T-helper 9 cell (primary cell): ENCODE measurements at regions not wholly inside any gene's neighbourhood (a gene's known extent, or its start where the extent isn't known, plus 50 kb on each side); places are given as distances from the start of the nearest gene placed in this dataset.

Experiments
- DNase-seq: peaks from one replicate; pipeline ENCODE4 v3.0.0-alpha.2; 2020

DNA sequence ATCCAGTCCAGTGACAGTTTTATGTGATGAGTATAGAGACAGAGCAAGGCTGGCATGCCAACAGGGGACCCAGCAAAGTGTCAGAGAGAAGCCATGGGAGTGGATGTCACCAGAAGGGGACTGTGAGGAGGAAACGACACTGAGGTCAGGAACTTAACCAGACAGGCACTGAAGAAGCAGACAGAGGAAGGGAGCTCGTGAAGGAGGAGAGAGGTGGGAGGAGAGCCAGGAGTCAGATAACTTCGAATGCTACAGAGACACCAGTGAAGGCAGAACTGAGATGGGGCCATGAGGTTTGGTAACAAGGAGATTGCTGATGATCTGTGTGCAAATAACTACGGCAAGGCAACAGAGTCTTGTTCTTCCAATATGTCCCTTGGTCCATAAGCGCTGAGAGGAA lies 211.1 kb upstream of the FOXA2 start:
- no peak for DNase-seq

- DNase-seq, result no peak
Observed at GRCh38 chr20:22795871-22796270, 211.5 kb upstream of the FOXA2 start.

DNA sequence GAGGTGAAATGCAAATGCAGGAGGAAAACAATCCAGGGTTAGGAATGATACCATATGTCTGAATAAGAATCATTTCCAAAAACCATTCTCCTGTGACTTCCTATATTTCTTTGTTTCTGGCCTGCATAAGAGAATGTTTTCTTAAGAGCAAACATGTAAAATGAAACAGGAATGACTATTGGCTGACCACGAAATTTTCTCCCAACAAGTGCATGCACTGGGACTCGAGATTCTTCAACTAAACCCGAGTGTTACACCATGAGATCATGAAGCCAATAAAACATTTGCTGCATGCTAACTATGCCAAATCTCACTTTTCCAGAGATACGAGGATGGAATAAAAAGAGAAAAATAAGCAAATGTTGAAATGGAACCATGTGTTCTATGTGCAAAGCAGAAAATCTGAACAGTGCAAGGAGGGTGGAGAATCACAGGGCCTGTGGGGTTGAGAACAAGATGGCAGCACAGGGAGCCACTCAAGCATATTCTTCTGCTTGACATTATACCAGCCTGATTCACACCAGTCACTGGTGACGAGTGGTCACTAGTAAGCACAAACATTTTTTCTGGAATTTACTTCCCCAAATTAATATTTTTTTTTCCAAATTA lies 212.2 kb upstream of the FOXA2 start:
- DNase-seq, result no peak

GRCh38 chr20:22797103-22797502 lies 212.7 kb upstream of the FOXA2 start:
- DNase-seq, result no peak

- no peak for DNase-seq
Observed at GRCh38 chr20:22799687-22800086, 215.3 kb upstream of the FOXA2 start.

- DNase-seq, result no peak
Observed at GRCh38 chr20:22800129-22800528, 215.8 kb upstream of the FOXA2 start.

DNA sequence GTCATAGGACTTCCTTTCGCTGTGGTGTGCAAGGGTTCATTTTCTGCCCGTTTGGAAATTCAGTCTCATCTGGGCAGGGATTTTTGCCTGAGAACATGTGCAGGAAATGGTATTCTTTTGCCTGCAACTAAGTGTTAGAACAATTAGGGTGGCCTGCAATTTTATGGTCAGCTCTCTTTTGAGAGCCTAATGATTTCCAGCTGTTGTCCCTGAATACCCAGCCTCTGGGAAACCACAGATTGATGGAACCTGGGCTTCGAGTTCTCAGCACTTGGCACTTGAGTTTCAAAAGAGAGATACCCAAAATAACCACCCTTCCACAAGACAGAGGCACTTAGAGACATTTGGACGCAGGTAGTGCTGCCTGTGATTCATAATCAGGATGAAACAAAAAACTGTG lies 217.2 kb upstream of the FOXA2 start:
- no peak for DNase-seq

- DNase-seq, result no peak
Observed at GRCh38 chr20:22802296-22802695, 217.9 kb upstream of the FOXA2 start.

DNA sequence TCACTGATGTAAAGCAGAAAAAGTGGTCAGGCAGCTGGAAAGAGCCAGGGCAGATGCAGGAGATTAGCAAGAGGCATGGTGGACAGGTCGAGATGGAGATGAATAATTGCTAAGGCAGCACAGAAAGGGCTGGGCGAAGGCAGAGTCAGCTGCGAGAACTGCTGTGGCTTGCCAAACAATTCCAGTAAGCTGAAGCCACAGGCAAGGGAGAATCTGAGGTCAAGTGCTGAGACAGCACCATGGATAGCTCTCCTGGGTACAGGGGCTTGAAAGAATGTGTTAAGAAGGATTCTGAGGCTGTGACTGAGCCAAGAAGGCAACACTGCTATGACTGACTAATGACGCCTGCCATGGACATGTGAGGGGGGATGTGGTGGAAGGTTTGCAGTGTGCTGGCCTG lies 220.8 kb upstream of the FOXA2 start:
- no peak for DNase-seq

- no peak for DNase-seq
Observed at GRCh38 chr20:22805996-22806395, 221.6 kb upstream of the FOXA2 start.

DNA sequence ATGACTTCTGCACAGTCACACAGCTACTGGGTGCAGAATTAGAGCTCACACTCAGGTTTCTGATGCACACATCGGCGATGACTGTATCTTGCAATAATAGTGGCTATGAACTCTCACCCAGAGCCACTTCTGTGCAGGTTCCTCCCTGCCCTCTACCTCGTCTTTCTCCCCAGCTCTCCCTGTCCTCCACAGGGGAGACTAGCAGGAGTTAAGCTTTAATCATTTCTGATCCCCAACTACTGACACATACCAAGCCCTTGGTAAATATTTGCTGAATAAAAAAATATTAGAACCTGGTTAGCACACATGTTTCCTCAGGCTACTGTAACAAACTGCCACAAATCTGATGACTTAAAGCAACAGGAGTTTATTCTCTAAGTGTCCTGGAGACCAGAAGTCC lies 222.7 kb upstream of the FOXA2 start:
- DNase-seq, result no peak

- no peak for DNase-seq
Observed at GRCh38 chr20:22807646-22808244, 223.4 kb upstream of the FOXA2 start.

GRCh38 chr20:22808628-22809027 lies 224.3 kb upstream of the FOXA2 start:
- DNase-seq, result no peak

- DNase-seq, result no peak
Observed at GRCh38 chr20:22810030-22810429, 225.1 kb upstream of the SSTR4 start.

GRCh38 chr20:22810626-22811569 lies 224.2 kb upstream of the SSTR4 start:
- DNase-seq, result no peak

- DNase-seq, result no peak
Observed at GRCh38 chr20:22814471-22815205, 220.5 kb upstream of the SSTR4 start.

GRCh38 chr20:22815206-22815551 lies 219.9 kb upstream of the SSTR4 start:
- no peak for DNase-seq

DNA sequence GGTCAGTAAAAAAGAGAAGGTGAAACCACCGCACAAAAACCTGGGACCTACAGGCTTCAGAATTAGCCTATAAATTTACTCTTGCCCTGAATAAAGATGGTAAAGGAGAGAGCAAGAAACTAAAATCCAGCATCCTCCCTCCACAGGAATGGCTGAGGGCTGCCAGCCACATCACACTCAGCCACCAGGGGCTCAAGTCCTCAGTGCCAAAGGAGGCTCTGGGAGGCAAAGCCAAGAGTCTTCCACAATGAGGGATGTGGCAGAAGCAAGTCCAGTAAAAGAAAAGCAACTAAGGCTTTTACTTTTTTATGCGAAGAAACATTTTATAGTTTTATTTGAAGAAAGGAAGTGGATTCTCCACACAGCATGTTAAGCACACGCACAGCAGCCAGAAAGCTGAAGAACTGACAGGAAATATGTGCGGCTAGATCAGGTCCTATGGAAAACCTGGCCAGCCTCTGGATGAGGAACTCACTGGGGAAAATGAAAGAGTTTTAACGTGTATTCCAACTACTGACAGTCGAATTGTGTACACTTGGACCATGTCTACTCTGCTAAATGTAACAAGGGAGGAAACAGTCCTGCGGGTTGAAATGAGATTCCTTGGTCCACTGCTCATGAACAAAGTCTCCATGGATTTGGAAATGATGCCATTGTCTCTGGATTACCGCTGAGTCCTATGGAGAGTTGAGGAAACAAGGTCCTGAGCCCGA lies 219.4 kb upstream of the SSTR4 start:
- no peak for DNase-seq

- DNase-seq, result no peak
Observed at GRCh38 chr20:22818636-22819035, 216.5 kb upstream of the SSTR4 start.

DNA sequence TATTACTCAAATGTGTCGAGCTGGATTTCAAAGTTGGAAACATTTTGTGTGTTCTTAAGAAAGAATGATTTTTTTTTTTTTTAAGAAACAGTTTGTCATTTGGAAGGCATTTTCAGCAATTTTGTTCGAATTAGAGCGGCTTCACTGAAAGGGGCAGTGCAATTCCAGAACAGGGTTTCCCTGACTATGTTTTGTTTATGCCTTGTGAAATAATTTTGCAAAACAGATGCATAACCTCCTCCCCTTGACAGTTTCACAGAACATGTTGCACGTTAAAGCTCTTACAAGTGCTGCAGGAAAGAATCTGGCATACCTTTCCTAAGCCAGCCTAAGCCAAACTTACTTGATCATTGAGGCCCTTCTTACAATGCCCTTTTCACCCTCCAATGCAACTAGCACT lies 216.0 kb upstream of the SSTR4 start:
- no peak for DNase-seq

- no peak for DNase-seq
Observed at GRCh38 chr20:22819784-22820183, 215.3 kb upstream of the SSTR4 start.

DNA sequence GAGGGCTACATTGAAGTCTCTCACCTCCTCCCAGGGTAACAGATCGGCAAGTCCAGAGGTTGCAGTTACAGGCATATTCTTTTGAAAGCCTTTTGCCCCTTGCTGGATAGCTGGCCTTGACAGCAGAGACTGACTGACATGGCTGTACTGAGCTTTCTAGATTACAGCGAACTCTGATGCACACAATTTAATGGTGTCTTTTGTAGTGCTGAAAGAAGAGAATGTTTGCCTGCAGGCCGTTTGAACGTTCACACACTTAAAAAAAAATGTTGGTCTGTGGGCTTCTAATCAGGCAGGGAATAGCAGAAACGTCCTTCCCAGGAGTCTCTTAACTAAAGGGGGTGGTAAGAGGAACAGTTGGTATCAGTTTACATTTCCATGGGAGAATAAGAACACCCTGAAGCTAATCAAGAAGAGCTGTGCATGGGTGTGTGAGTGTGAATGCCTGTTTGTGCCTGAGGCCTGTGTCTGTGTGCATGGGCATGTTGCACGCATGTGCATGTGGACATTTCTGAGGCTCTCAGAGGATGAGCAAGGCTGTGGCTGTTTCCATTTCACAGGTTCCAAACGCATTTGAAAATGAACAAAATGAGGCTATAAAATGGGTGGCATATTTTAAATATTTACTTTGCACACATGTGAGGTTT lies 213.9 kb upstream of the SSTR4 start:
- DNase-seq, result no peak
